SK-N-SH (cell line): ENCODE measurements at regions not wholly inside any gene's neighbourhood (a gene's known extent, or its start where the extent isn't known, plus 50 kb on each side); places are given as distances from the start of the nearest gene placed in this dataset.

Experiments used
- CTCF ChIA-PET: fragments of 300-600, 350-600 bp; formaldehyde crosslinking; extraction: SDS; loops from one replicate; lab custom pipeline; 2021; lab: Yijun Ruan, JAX
- POLR2A ChIA-PET: fragments of 350-600 bp; sonication (Branson Sonifier 250); formaldehyde crosslinking; extraction: SDS; loops from one replicate; lab custom pipeline; 2020; ENCODE audit warnings: antibody characterized with exemption, inconsistent platforms; lab: Yijun Ruan, JAX
- DNase-seq: peaks from one replicate; pipeline ENCODE4 v3.0.0; 2012
- H2AFZ ChIP-seq: fragments of 200-600 bp; sonication (generic); 2 replicates; pipeline ENCODE4 v1.8.1; 2016; ENCODE audit warnings: antibody characterized with exemption, mild to moderate bottlenecking, low read depth
- H3F3A ChIP-seq: fragments of 200-600 bp; sonication (generic); replicated peaks from 2 replicates; pipeline ENCODE3; 2016; ENCODE audit warnings: antibody characterized with exemption, mild to moderate bottlenecking; ENCODE audit not compliant: insufficient read depth
- H3K27ac ChIP-seq, 2 experiments: fragments of 200-500 bp in 1 of 2; fragments of 200-600 bp in 1 of 2; sonication (Bioruptor generic) in 1 of 2; sonication (generic), shearing (Covaris generic) in 1 of 2; 2 replicates each; pipeline versions ENCODE4 v1.5.1 to v1.6.1; 2014 to 2016; ENCODE audit warnings: low read depth in 2 of 2, inconsistent platforms in 1 of 2, low read length in 1 of 2, mild to moderate bottlenecking in 1 of 2, mixed read lengths in 1 of 2
- H3K27me3 ChIP-seq: fragments of 200-600 bp; sonication (generic), shearing (Covaris generic); 2 replicates; pipeline ENCODE4 v1.6.1; 2016; ENCODE audit warnings: mixed run types; ENCODE audit not compliant: insufficient read depth
- H3K36me3 ChIP-seq, 2 experiments: fragments of 200-500 bp in 1 of 2; fragments of 200-600 bp in 1 of 2; sonication (Bioruptor generic) in 1 of 2; sonication (generic) in 1 of 2; replicated peaks in 1 of 2; 2 replicates each; pipeline versions ENCODE3 to v1.5.1; 2014 to 2016; ENCODE audit warnings: low read length in 1 of 2, mild to moderate bottlenecking in 1 of 2; ENCODE audit not compliant: insufficient read depth in 2 of 2, control insufficient read depth in 1 of 2
- H3K4me1 ChIP-seq, 2 experiments: fragments of 200-500 bp in 1 of 2; fragments of 200-600 bp in 1 of 2; sonication (Bioruptor generic) in 1 of 2; sonication (generic), shearing (Covaris generic) in 1 of 2; 2 replicates each; pipeline versions ENCODE4 v1.5.1 to v1.6.1; 2014 to 2016; ENCODE audit warnings: low read depth in 1 of 2, low read length in 1 of 2, mixed run types in 1 of 2; ENCODE audit not compliant: insufficient read depth in 2 of 2, control insufficient read depth in 1 of 2
- H3K4me2 ChIP-seq: fragments of 200-600 bp; sonication (generic), shearing (Covaris generic); 2 replicates; pipeline ENCODE4 v1.6.1; 2017; ENCODE audit warnings: mixed run types
- H3K4me3 ChIP-seq, 2 experiments: fragments of 200-500 bp in 1 of 2; fragments of 200-600 bp in 1 of 2; sonication (Bioruptor generic) in 1 of 2; sonication (generic), shearing (Covaris generic) in 1 of 2; 2 replicates each; pipeline versions ENCODE4 v1.5.1 to v1.8.1; 2014 to 2016; ENCODE audit warnings: low read depth in 2 of 2, inconsistent platforms in 1 of 2, low read length in 1 of 2, mild to moderate bottlenecking in 1 of 2, mixed read lengths in 1 of 2, moderate library complexity in 1 of 2
- H3K79me2 ChIP-seq: fragments of 200-600 bp; sonication (generic); 2 replicates; pipeline ENCODE4 v1.8.1; 2017; ENCODE audit warnings: mild to moderate bottlenecking; ENCODE audit not compliant: insufficient read depth
- H3K9ac ChIP-seq: fragments of 200-600 bp; sonication (generic); 2 replicates; pipeline ENCODE4 v1.6.1; 2017; ENCODE audit warnings: mixed run types
- H3K9me2 ChIP-seq: fragments of 200-600 bp; sonication (generic); 2 replicates; pipeline ENCODE4 v1.6.1; 2017; ENCODE audit warnings: mixed run types
- H3K9me3 ChIP-seq: fragments of 200-600 bp; sonication (generic); 2 replicates; pipeline ENCODE4 v1.6.1; 2017; ENCODE audit warnings: mixed run types, mild to moderate bottlenecking, moderate library complexity
- H4K20me1 ChIP-seq: fragments of 200-600 bp; sonication (generic); 2 replicates; pipeline ENCODE4 v1.6.1; 2017; ENCODE audit warnings: mild to moderate bottlenecking, mixed run types; ENCODE audit not compliant: insufficient read depth
- CHD2 ChIP-seq: fragments of 150-350 bp; IDR thresholded peaks from 2 replicates; pipeline ENCODE4 v1.6.1; 2018; ENCODE audit warnings: low read length; ENCODE audit not compliant: partially characterized antibody
- EZH2phosphoT487 ChIP-seq: fragments of 200-600 bp; sonication (generic); IDR thresholded peaks from 2 replicates; pipeline ENCODE4 v1.6.1; 2017; ENCODE audit warnings: low read depth, mixed run types, mild to moderate bottlenecking, antibody characterized with exemption, moderate library complexity, borderline replicate concordance
- FOSL2 ChIP-seq: IDR thresholded peaks from 2 replicates; pipeline ENCODE4 v1.4.0; 2012; ENCODE audit warnings: low read depth, mild to moderate bottlenecking, moderate library complexity, borderline replicate concordance
- FOXM1 ChIP-seq: IDR thresholded peaks from 2 replicates; pipeline ENCODE4 v1.4.0; 2012; ENCODE audit warnings: low read depth, mild to moderate bottlenecking
- GABPA ChIP-seq: IDR thresholded peaks from 2 replicates; pipeline ENCODE4 v1.4.0; 2012; ENCODE audit warnings: low read depth, mild to moderate bottlenecking
- GATA2 ChIP-seq: sonication (generic); formaldehyde crosslinking; IDR thresholded peaks from 2 replicates; pipeline ENCODE4 v1.5.0; 2020; ENCODE audit warnings: mild to moderate bottlenecking, missing genetic modification reagents
- MXI1 ChIP-seq: IDR thresholded peaks from 2 replicates; pipeline ENCODE4 v1.6.1; 2012; ENCODE audit warnings: mild to moderate bottlenecking, low read depth, low read length, improper control_type of control experiment
- NFIC ChIP-seq: IDR thresholded peaks from 2 replicates; pipeline ENCODE4 v1.4.0; 2012; ENCODE audit warnings: borderline replicate concordance
- RAD21 ChIP-seq: IDR thresholded peaks from 2 replicates; pipeline ENCODE4 v1.6.1; 2012; ENCODE audit warnings: mild to moderate bottlenecking, low read length
- SMC3 ChIP-seq: IDR thresholded peaks from 2 replicates; pipeline ENCODE4 v1.6.1; 2012; ENCODE audit warnings: low read depth, low read length, improper control_type of control experiment
- TAF1 ChIP-seq: IDR thresholded peaks from 2 replicates; pipeline ENCODE4 v1.6.1; 2012; ENCODE audit warnings: low read depth, mild to moderate bottlenecking, low read length, moderate library complexity, borderline replicate concordance
- YY1 ChIP-seq: IDR thresholded peaks from 2 replicates; pipeline ENCODE4 v1.4.0; 2012; ENCODE audit warnings: low read depth, mild to moderate bottlenecking
- WGBS: methylation state at CpG from one replicate; pipeline ENCODE4 v1.1.6; 2017; ENCODE audit warnings: low lambda C conversion rate; 5-methylcytosine and 5-hydroxymethylcytosine counted together
- TF ChIP-seq, protein P1 (sequence below): fragments of 150-350 bp; IDR thresholded peaks from 2 replicates; pipeline ENCODE4 v1.6.1; 2016; ENCODE audit warnings: mild to moderate bottlenecking, low read depth, low read length
- TF ChIP-seq, protein P2 (sequence below): fragments of 150-350 bp; IDR thresholded peaks from 2 replicates; pipeline ENCODE4 v1.6.1; 2017; ENCODE audit warnings: antibody characterized with exemption, low read length, low read depth, borderline replicate concordance
- TF ChIP-seq, protein P3 (sequence below): IDR thresholded peaks from 2 replicates; pipeline ENCODE4 v1.6.1; 2012; ENCODE audit warnings: mild to moderate bottlenecking, low read depth, low read length, moderate library complexity
- TF ChIP-seq, protein P4 (sequence below): IDR thresholded peaks from 2 replicates; pipeline ENCODE4 v1.4.0; 2012; ENCODE audit warnings: low read depth, borderline replicate concordance
- TF ChIP-seq, protein P5 (sequence below): IDR thresholded peaks from 2 replicates; pipeline ENCODE4 v1.4.0; 2012; ENCODE audit warnings: low read depth
- TF ChIP-seq, protein P6 (sequence below): fragments of 200-600 bp; sonication (generic); IDR thresholded peaks from 2 replicates; pipeline ENCODE4 v1.6.1; 2017; ENCODE audit warnings: antibody characterized with exemption, mild to moderate bottlenecking, moderate library complexity

DNA sequence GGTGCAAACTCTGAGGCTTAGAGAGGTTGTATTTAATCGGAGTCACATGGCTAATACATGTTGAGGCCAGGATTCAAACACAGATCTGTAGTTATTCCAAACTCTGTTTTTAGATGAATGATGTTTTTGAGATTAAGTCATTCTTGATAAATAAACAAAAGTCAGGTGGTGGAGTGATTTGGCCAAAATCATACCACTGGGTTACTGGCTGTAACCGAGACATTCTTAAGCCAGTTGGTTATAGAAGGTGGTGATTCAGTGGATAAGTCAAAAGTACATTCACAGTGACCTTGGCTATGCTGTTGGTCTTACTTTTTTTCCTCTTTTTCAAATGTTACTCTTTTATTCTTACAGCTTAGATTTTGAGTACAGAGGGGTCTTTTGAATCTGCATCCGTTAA lies 361.4 kb downstream of the KIF20B start:
- H2AFZ ChIP-seq: no peak overlapping the region
- no peak for TF ChIP-seq CHD2
- TF ChIP-seq TAF1: no peak
- TF ChIP-seq, protein P1, sequence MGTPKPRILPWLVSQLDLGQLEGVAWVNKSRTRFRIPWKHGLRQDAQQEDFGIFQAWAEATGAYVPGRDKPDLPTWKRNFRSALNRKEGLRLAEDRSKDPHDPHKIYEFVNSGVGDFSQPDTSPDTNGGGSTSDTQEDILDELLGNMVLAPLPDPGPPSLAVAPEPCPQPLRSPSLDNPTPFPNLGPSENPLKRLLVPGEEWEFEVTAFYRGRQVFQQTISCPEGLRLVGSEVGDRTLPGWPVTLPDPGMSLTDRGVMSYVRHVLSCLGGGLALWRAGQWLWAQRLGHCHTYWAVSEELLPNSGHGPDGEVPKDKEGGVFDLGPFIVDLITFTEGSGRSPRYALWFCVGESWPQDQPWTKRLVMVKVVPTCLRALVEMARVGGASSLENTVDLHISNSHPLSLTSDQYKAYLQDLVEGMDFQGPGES: no peak
- TF ChIP-seq FOXM1: no peak
- TF ChIP-seq, protein P2, sequence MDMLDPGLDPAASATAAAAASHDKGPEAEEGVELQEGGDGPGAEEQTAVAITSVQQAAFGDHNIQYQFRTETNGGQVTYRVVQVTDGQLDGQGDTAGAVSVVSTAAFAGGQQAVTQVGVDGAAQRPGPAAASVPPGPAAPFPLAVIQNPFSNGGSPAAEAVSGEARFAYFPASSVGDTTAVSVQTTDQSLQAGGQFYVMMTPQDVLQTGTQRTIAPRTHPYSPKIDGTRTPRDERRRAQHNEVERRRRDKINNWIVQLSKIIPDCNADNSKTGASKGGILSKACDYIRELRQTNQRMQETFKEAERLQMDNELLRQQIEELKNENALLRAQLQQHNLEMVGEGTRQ: no peak
- no peak for TF ChIP-seq NFIC
- TF ChIP-seq RAD21: no peak
- no peak for TF ChIP-seq YY1
- TF ChIP-seq, protein P3, sequence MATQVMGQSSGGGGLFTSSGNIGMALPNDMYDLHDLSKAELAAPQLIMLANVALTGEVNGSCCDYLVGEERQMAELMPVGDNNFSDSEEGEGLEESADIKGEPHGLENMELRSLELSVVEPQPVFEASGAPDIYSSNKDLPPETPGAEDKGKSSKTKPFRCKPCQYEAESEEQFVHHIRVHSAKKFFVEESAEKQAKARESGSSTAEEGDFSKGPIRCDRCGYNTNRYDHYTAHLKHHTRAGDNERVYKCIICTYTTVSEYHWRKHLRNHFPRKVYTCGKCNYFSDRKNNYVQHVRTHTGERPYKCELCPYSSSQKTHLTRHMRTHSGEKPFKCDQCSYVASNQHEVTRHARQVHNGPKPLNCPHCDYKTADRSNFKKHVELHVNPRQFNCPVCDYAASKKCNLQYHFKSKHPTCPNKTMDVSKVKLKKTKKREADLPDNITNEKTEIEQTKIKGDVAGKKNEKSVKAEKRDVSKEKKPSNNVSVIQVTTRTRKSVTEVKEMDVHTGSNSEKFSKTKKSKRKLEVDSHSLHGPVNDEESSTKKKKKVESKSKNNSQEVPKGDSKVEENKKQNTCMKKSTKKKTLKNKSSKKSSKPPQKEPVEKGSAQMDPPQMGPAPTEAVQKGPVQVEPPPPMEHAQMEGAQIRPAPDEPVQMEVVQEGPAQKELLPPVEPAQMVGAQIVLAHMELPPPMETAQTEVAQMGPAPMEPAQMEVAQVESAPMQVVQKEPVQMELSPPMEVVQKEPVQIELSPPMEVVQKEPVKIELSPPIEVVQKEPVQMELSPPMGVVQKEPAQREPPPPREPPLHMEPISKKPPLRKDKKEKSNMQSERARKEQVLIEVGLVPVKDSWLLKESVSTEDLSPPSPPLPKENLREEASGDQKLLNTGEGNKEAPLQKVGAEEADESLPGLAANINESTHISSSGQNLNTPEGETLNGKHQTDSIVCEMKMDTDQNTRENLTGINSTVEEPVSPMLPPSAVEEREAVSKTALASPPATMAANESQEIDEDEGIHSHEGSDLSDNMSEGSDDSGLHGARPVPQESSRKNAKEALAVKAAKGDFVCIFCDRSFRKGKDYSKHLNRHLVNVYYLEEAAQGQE: no peak
- no peak for TF ChIP-seq MXI1
- no peak for TF ChIP-seq FOSL2
- no peak for TF ChIP-seq EZH2phosphoT487
- TF ChIP-seq SMC3: no peak
- TF ChIP-seq, protein P4, sequence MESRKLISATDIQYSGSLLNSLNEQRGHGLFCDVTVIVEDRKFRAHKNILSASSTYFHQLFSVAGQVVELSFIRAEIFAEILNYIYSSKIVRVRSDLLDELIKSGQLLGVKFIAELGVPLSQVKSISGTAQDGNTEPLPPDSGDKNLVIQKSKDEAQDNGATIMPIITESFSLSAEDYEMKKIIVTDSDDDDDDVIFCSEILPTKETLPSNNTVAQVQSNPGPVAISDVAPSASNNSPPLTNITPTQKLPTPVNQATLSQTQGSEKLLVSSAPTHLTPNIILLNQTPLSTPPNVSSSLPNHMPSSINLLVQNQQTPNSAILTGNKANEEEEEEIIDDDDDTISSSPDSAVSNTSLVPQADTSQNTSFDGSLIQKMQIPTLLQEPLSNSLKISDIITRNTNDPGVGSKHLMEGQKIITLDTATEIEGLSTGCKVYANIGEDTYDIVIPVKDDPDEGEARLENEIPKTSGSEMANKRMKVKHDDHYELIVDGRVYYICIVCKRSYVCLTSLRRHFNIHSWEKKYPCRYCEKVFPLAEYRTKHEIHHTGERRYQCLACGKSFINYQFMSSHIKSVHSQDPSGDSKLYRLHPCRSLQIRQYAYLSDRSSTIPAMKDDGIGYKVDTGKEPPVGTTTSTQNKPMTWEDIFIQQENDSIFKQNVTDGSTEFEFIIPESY: no peak
- no peak for TF ChIP-seq GABPA
- TF ChIP-seq, protein P5, sequence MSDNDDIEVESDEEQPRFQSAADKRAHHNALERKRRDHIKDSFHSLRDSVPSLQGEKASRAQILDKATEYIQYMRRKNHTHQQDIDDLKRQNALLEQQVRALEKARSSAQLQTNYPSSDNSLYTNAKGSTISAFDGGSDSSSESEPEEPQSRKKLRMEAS: no peak
- TF ChIP-seq, protein P6, sequence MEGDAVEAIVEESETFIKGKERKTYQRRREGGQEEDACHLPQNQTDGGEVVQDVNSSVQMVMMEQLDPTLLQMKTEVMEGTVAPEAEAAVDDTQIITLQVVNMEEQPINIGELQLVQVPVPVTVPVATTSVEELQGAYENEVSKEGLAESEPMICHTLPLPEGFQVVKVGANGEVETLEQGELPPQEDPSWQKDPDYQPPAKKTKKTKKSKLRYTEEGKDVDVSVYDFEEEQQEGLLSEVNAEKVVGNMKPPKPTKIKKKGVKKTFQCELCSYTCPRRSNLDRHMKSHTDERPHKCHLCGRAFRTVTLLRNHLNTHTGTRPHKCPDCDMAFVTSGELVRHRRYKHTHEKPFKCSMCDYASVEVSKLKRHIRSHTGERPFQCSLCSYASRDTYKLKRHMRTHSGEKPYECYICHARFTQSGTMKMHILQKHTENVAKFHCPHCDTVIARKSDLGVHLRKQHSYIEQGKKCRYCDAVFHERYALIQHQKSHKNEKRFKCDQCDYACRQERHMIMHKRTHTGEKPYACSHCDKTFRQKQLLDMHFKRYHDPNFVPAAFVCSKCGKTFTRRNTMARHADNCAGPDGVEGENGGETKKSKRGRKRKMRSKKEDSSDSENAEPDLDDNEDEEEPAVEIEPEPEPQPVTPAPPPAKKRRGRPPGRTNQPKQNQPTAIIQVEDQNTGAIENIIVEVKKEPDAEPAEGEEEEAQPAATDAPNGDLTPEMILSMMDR: no peak
- TF ChIP-seq GATA2: no peak

More for the DNA sequence above, 361.4 kb downstream of the KIF20B start:
- H3K79me2 ChIP-seq: no peaks in the 10 kb centered on the region
- no peak for DNase-seq
- H3K9me2 ChIP-seq: no peaks in the 10 kb centered on the region
- H3K9ac ChIP-seq: no peak overlapping the region
- H3K4me2 ChIP-seq: no peak overlapping the region
- H3K4me1 ChIP-seq: no peaks in the 10 kb centered on the region
- H3K27ac ChIP-seq: no peak overlapping the region
- POLR2A ChIA-PET: no interaction called here
- H3K9me3 ChIP-seq: no peaks in the 10 kb centered on the region
- no peak overlapping the region for H3K4me3 ChIP-seq
- no peaks in the 10 kb centered on the region for H3F3A ChIP-seq
- CTCF ChIA-PET: interaction anchor here (1.5 kb wide), 1 partner anchor 10 kb away, joined by 4 read pairs; no protein-coding TSS in a partner anchor
- 2% methylated on average over 3 of the region's 3 CpGs for WGBS
- H3K27me3 ChIP-seq: no peaks in the 10 kb centered on the region; the same call in 1 of the 2 replicates
- no peaks in the 10 kb centered on the region for H4K20me1 ChIP-seq
- no peaks in the 10 kb centered on the region for H3K36me3 ChIP-seq
